ENCODE measurements at regions not wholly inside any gene's neighbourhood (a gene's known extent, or its start where the extent isn't known, plus 50 kb on each side); places are given as distances from the start of the nearest gene placed in this dataset. TPM values are rescaled to one million over a fixed set of nuclear protein-coding genes. Genes with fewer than 3 reads are reported as not detected.

Small RNA genes in the stretch of these regions (microRNA-seq; reads per million reads assigned to microRNA genes)
- gene MIR587 (ENCODE audit: borderline number of aligned reads, borderline replicate concordance), result not detected

All from PC-9 (cell line).